GM12873 (cell line): ENCODE measurements at regions not wholly inside any gene's neighbourhood (a gene's known extent, or its start where the extent isn't known, plus 50 kb on each side); places are given as distances from the start of the nearest gene placed in this dataset.

Experiments used
- TF ChIP-seq, protein P1 (sequence below): IDR thresholded peaks from 2 replicates; pipeline ENCODE4 v1.5.1; 2012; ENCODE audit warnings: low read depth, mild to moderate bottlenecking, moderate library complexity, low read length, control low read depth; ENCODE audit not compliant: insufficient read depth; ENCODE audit errors: missing control alignments

DNA sequence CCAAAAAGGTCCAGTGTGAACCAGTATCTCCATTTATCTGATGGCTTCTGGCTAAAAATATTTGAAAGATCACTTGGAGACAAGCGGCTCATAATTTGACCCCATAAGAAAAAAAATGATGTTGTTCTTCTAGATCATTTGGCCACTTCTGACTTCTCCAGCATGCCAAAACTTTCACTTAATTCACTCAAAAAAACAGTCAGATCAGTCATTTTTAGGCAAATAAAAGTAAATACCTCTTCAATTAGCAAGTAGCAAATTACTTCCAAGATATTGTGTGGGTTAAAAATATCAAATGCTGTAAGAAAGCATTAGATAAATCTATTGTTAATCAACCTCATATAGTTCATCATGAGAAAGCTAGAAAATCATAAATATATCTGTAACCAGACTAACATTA is 106.0 kb downstream of the ZC3H11B start:
- TF ChIP-seq, protein P1, sequence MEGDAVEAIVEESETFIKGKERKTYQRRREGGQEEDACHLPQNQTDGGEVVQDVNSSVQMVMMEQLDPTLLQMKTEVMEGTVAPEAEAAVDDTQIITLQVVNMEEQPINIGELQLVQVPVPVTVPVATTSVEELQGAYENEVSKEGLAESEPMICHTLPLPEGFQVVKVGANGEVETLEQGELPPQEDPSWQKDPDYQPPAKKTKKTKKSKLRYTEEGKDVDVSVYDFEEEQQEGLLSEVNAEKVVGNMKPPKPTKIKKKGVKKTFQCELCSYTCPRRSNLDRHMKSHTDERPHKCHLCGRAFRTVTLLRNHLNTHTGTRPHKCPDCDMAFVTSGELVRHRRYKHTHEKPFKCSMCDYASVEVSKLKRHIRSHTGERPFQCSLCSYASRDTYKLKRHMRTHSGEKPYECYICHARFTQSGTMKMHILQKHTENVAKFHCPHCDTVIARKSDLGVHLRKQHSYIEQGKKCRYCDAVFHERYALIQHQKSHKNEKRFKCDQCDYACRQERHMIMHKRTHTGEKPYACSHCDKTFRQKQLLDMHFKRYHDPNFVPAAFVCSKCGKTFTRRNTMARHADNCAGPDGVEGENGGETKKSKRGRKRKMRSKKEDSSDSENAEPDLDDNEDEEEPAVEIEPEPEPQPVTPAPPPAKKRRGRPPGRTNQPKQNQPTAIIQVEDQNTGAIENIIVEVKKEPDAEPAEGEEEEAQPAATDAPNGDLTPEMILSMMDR = no peak

DNA sequence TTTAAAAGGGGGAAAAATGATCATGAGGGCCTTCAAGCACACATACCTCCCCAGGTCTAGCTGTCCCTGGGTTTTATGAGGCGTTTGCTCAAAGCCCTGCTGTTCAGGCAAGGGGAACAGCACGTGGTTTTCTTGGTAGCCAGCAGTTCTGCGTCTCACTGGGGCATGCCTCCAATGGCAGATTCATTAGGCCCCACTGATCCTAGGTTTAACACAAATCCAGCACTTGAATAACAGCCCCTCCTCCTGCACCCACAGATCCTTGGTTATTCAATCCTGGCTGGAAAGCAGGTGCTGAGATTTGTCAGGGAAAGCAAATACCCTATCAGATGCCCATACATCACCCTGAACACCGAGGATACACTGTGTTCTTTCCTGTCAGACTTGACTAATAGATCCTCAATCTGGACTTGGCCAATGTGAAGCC is 106.4 kb downstream of the ZC3H11B start:
- TF ChIP-seq, protein P1 = no peak

DNA sequence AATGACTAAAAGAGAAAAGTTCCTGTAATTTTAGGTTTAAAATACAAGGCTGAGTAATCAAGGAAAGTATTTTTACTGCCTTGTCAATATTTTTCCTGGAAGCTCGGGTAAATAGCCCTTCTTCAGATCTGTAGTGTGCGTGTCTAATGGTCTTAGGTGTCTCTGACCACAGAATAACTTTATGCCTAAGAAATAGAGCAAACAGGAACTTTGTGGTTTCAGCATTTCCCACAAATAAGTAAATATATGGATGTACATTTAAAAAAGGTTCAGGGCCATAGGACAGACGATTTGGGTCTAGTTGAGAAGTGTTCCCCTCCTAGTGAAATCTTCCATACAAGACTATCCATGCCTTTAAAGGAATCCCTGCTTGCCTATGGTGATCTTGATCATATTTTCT is 107.0 kb downstream of the ZC3H11B start:
- TF ChIP-seq, protein P1 = no peak

DNA sequence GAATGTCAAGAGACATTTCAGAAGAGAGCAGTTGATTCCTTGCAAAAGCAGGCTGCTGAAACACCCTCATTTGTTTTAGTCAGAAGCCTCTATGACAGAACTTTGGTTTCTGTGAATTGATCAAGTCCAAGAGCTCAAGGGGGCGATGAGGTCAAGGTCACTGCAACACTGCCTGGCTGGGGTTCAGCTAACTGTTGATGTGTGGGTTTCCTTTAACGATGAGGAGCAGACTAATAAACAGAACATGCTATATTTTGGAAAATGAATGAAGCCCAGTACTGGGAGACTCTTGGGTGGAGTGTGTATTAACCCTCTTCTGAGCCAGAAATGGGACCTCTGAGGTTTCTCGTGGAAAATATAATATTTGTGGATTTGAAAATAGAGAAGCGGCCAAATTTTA is 109.3 kb downstream of the ZC3H11B start:
- TF ChIP-seq, protein P1 = no peak

DNA sequence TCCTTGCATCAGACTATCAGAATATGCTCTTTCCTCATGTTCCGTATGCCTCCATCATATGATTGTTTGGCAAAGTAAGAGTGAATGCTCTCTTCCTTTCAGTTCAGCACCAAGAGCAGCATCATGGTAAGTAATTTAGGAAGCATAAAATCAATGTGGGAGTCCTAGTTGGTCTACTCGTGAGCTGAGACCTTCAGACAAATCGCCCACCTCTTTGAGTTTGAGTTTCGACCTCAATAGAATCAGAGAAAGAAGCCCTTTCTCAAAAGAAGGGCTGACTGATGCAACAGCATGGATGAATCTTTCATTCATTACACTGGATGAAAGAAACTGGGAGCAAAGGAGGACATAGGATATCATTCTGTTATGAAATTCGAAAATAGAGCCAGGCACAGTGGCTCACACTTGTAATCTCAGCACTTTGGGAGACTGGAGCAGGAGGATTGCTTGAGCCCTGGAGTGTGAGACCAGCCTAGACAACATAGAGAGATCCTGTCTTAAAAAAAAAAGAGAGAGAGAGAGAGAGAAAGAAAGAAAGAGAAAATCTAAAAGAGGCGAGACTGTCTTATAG is 112.5 kb downstream of the ZC3H11B start:
- TF ChIP-seq, protein P1 = no peak

DNA sequence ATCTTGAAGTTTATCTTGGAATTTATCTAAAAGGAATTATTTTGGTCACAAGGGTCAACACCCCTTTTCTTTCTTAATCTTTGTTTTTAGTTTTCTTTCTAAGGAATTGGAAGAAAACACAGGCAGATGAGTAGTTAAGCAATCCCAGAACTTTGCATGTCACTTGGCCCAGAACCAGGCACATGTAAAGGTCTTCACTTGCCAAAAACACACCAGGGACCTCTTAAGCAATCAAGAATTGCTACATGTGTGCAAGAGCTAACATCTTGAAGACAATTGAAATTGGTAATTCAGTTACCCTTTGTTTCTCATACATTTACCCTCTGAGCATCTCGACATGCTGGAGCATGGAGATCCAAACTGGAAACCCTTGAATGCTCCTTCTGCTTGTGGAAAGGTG is 114.2 kb downstream of the ZC3H11B start:
- TF ChIP-seq, protein P1 = no peak

DNA sequence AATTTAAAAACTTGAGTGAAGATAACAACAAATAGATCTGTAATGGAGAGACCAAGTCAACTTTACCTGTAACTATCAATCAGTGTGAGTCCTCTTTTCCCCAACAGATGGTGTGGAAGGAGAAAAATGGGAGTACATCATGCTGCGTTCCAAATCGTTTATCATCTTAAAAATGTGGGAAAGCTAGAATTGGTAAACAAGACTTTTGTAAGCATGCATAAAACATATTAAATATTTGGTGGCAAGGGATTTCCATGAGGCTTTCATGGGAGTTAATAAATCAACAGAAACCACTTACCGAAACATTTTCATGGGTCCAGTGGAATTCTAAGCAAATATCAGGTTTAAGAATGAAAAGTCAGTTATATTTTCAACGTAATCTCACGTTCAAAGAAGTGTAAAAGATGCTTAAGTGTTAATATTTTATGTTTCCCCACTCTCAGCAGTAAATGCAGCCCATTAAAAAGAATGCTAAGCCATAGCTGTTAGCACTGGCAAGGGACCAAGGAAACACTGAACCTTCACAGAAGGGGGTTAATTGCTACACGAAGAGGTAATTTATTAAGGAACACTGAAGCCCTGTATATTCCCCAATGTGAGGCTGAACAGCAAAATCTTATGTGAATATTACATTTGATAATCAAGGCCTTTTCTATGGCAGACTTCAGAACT is 117.0 kb downstream of the ZC3H11B start:
- TF ChIP-seq, protein P1 = no peak
